EH (cell line): ENCODE measurements at regions not wholly inside any gene's neighbourhood (a gene's known extent, or its start where the extent isn't known, plus 50 kb on each side); places are given as distances from the start of the nearest gene placed in this dataset.

Experiments
- DNase-seq: peaks from one replicate; pipeline ENCODE4 v3.0.0-alpha.2; 2015; ENCODE audit warnings: low read depth

GRCh38 chr5:12354686-12355085, 450.4 kb upstream of the CTNND2 start:
- no peak for DNase-seq

- no peak for DNase-seq
Measured at GRCh38 chr5:12343558-12343957, 439.3 kb upstream of the CTNND2 start.

GRCh38 chr5:12335938-12336337, 431.7 kb upstream of the CTNND2 start:
- no peak for DNase-seq

DNA sequence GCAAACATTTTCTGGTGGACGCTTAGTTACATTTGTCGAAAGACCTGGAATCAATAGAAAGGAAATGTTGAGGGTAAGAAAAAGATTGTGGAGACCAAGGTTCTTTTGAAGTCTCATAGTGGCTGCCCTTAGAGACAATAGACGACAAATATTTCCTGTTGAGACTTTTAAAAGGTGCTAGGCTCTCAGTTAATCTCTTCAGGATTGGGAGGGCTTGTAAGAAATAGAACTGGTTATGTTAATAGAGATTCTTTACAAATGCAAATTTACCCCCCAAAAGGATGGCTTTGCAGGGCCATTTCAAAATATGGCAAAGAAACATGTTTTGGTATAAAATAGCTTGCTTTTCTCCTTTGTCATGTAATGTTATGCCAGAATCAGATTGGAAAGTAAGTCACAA, 428.2 kb upstream of the CTNND2 start:
- no peak for DNase-seq

GRCh38 chr5:12330993-12331588, 426.8 kb upstream of the CTNND2 start:
- DNase-seq, result no peak

DNA sequence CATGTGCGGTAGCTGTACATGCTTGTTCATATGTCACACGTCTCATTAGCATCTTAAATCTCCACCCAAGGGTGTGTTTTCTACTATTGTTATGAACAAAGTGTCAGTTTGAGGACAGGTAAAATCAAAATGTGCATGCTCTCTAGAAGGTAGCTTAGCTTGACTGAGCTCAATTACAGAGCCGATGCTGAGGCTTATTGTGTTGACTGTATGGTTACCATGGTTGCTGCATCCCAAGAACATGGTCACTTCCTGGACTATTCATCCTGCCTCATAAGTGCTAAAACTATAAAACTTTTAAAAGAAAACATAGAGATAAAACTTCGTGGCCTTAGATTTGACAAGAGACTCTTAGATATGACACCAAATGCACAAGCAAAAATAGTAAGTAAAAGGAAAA, 426.1 kb upstream of the CTNND2 start:
- no peak for DNase-seq

DNA sequence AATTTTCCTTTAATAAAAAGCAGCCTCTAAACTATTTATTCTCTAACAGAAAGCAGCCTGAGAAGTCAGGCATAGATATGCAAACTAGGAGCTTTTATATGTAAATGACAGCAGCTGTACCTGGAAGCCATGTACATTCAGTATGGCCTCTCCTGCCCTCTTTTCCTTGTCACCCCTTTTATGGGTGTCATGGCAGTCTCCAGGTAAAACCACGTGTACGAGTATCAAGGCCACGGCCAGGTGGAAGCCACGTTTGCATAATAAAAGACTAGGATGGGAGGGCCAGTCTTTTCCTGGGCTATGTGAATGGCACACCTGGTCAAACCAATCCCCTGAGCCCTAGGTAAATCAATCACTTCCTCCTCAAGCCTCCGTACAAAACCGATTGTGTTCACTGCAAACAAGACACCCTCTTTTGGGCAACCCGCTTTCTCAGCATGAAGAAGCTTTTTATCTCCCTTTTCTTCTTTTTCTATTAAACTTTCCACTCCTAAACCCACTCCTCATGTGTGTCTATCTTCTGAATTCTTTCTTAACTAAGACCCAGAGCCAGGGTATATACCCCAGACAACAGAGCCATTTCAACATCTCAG, 419.5 kb upstream of the CTNND2 start:
- DNase-seq, result no peak

DNA sequence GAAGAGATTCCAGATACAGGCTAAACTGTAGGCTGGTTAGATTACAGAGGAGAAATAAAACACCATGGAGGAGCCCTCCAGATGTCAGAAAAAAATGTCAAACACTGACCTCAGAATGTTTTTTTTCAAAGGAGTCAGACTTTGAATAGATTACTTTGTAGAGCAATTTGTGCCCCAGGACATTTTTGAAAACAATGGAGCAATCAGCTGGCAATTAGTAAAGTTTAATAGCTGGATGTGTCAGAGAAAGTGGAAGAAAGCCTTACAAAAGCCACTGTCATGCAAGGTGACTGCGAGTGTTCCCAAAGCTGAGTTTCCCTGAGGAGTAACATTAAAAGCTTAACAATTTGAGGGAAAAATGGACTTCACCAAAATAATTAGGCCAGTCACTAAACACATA, 417.8 kb upstream of the CTNND2 start:
- DNase-seq, result no peak

DNA sequence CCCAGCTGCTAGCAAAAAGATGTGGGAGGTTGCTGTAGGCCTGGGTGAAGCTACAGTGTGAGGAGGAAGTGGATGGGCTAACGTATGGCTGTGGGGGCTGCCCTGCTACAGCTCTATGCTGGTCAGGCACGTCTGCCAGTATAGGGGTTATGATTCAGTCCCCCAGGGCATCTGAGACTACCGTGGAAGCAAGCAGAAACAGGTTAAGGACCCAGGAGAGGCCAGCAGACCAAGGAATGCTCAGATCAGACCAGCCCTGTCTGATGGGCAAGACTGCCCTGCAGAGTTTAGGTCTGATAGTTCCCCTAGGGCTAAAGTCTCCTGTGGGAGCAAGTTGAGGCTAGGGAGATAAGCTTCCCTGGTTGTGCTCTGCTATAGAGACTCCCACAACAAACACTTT, 416.1 kb upstream of the CTNND2 start:
- DNase-seq, result no peak

GRCh38 chr5:12316812-12317211, 412.6 kb upstream of the CTNND2 start:
- no peak for DNase-seq

DNA sequence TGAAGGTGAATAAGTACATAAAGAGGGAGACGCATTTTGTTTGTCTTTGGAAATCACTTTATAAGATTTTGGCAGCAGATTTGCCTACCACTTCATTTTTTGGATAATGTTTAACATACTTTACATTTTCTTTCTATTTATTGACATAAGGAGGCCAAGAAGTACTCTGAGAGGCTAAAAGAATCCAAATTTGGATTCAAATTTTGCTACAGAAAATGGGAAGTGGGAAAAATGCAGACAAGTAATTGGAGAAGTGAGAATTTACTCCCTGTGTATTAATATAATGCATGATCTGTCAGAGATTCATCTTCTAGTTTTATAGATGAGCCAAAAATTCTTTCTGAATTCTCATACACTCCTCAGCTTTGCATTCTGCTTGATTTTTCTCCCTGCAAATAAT, 411.2 kb upstream of the CTNND2 start:
- DNase-seq, result no peak

DNA sequence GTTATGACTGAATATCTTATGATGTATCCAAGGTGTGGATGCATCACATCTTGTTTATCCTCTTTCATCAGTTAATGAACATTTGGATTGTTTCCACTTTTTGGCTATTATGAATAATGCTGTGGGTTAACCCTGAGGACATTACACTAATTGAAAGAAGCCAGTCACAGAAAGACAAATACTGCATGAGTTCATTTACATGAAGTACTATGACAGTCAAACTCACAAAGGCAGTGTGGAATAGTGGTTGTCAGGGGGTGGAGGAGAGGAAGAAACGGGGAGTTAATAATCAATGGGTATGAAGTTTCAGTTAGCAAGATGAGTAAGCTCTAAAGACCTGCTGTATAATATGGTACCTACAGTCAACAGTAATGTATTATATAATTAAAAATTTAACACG, 409.4 kb upstream of the CTNND2 start:
- DNase-seq, result no peak

GRCh38 chr5:12312343-12312742, 408.1 kb upstream of the CTNND2 start:
- no peak for DNase-seq

- no peak for DNase-seq
Measured at GRCh38 chr5:12294151-12294550, 389.9 kb upstream of the CTNND2 start.

- DNase-seq, result no peak
Measured at GRCh38 chr5:12292610-12293204, 388.5 kb upstream of the CTNND2 start.

GRCh38 chr5:12284604-12285003, 380.4 kb upstream of the CTNND2 start:
- DNase-seq, result no peak

GRCh38 chr5:12277504-12278192, 373.4 kb upstream of the CTNND2 start:
- no peak for DNase-seq

- DNase-seq, result no peak
Measured at GRCh38 chr5:12274236-12274635, 370.0 kb upstream of the CTNND2 start.

DNA sequence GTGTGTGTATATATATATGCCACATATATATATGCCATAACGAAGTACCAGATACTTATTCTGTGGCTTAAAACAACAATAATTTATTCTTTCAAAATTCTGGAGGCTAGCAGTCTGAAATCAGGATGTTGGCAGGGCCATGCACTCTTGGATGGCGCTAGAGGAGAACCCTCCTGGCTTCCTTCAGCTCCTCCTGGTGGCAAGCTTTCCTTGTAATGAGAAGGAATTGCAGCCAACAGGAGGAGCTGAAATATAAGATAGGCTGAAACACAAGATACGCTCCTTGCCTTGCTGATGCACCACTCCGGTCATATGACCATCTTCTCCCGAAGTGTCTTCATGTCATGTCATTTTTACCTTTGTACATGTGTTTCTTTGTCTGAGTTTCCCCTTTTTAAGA, 368.1 kb upstream of the CTNND2 start:
- DNase-seq, result no peak

- DNase-seq, result no peak
Measured at GRCh38 chr5:12270914-12271313, 366.7 kb upstream of the CTNND2 start.

DNA sequence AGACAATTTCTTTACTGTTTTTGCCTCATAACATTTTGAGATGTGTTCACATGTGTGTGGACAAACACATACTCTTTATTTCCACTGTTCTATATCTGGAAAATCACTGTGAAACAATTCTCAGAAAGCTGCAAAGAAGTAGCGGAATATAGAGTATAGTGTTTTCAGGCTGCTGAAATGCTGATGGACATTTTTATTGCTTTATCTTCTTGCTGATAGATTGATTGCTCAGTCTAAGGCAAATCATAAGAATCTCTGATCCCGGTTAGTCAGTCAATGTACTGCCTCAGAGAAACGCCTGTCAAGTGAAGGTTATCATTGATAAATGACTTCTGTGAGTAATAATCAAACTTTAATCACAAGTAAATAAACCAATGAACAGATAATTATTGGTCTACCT, 364.9 kb upstream of the CTNND2 start:
- no peak for DNase-seq

DNA sequence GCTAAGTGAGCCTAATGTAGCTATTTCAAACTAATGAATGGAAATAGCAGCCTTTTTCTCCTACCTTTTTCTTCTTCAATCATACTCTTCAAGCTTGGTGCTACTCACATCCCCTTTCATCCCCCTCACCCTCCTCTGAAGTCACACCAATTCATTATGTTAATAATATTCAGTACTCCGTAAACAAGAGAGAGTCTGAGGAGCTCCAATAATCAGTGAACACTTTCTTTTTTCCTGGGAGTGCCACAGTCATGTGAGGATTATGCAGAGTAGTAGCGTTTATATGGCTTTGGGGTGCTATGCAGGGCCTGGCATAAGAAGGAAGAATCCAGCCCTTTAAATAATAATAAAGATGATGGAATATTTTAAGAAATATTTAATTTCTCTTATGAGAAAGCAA, 354.3 kb upstream of the CTNND2 start:
- no peak for DNase-seq

DNA sequence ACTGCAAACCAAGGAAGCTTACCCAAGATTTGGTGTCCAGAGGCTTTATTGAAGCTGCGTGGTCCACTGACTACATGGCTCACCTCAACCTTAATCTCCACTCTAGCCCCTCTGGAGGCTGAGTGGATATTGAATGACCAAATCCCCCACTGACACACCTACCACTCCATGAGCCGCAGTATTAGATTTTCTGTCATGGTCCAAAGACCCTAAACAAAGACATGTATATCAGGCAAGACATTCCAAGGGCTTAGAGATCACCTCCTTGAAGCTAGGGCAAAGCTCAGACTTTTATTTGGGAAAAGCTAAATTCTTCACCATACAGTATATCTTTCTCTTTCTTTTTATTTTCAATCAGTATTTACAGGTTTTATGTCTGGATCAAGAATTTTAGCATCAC, 346.2 kb upstream of the CTNND2 start:
- DNase-seq, result no peak
